GM21723 (cell line): ENCODE measurements at regions not wholly inside any gene's neighbourhood (a gene's known extent, or its start where the extent isn't known, plus 50 kb on each side); places are given as distances from the start of the nearest gene placed in this dataset.
"Not testable (repeated sequence)": the region's sequence is repeated elsewhere in the genome, so short reads cannot be mapped to it uniquely, and the experiment has no call there.

Source experiments
- ATAC-seq: cut with Tn5 transposase; IDR thresholded peaks from one replicate; pipeline ENCODE4 v1.9.1; 2021; ENCODE audit warnings: mild to moderate bottlenecking, moderate library complexity; ENCODE audit not compliant: unreplicated experiment

DNA sequence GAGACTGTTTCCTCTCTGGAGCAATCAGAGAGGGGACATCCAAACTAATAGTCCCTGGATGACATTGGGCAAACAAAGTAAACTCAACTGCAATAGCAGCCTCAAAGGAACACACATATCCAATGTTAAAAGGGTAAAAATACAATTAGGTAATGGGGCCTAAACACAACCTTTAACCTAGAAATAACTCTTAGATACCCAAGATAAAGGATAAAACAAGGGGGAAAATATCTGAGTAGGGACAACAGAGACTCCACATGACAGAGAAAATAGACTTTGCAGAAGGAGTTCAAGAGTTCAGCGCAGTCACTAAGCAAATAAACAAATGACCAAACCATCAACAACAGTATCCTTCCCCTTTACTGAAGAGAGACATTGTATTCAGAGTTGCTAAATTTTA lies 149.3 kb downstream of the FBXO4 start:
- ATAC-seq: no peak

DNA sequence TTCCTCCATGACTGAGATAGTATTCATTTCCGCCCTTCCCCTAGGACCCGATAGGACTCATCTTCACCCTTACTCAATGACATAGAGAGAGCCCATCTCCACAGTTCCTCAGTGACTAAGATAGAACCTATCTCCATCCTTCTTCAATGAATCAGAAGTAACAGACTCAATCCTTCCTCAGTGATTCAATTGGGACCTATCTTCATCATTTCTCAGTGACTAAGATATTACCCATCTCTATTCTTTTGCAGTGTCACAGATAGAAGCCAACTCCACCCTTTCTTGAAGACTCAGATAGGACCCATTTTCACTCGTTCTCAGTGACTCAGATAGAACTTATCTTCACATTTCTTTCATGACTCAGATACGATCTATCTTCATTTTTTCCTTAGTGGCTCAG lies 164.6 kb downstream of the FBXO4 start:
- no peak for ATAC-seq

DNA sequence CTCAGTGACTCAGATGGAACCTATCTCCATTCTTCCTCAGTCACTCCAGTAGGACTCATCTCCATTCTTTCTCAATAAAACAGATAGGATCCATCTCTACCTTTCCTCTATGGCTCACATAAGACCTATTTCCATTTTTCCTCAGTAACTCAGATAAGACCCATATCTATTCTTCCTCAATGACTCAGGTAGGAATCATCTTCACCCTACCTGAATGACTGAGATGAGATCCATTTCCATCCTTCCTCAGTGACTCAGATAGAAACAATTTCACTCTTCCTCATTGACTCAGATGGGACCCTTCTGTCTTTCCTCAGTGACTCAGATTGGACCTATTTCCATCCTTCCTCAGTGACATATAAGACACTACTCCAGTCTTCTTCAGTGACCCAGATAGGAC lies 165.1 kb downstream of the FBXO4 start:
- no peak for ATAC-seq

DNA sequence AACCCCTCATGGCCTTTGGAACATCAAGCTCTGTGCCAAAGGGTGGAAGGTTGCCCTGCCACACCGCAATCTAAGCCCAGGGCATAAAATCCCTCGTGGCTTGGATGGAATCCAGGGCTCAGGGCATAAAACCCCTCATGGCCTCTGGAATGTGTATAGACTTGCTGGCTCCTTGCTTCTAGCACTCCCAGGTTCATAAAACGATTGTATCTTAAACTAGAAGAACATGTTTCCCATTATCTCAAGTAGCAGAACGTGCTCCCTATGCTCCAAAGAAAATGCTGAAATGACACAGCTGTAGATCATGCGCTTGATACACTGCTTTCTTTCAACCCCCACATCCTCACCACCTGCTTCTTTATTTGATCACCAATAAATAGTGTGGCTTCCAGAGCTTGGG lies 174.8 kb downstream of the FBXO4 start:
- not testable (repeated sequence) for ATAC-seq

DNA sequence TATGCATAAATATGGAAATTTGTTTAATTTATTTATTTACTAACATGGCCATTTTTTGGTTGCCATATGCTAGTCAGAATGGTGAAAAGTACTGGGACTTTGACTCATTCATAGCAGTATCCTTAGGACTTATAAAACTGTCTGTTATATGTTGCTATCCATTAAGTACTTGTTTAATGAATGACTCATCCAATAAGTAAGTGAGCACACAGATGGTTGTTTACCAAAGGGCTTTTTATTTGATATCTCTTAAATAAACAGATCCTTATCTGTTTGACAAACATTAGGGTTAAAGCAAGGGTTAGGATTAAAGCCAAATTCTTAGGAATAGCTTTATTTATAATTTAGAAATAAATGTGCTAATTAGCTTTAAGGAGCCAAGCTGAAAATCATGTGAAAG lies 183.4 kb downstream of the FBXO4 start:
- ATAC-seq: no peak

DNA sequence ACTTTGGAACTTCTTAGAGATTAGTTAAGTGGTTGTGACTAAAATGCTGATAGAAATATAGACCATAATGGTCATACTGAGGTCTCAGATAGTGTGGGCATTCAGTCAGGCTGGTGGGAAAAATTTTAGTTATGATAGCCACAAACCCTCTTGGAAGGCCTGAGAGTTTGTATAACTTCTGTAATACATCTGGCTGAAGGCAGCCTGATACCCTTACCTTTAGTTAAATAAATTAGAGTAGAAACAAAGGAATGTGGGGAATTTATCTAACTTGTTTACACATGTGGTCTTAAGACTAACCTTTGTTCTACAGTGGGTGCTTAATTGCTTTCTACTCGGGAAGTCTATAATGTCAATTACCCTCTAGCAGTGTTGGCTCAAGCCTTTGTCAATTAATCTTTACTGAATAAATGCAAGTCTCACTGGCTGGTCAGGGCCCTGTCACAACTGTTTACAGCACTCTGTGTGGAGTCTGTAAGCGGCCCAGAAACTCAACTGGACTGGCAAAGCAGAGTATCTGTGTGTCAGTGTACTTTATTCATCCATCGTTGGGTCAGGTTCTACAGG lies 184.0 kb downstream of the FBXO4 start:
- ATAC-seq: no peak

DNA sequence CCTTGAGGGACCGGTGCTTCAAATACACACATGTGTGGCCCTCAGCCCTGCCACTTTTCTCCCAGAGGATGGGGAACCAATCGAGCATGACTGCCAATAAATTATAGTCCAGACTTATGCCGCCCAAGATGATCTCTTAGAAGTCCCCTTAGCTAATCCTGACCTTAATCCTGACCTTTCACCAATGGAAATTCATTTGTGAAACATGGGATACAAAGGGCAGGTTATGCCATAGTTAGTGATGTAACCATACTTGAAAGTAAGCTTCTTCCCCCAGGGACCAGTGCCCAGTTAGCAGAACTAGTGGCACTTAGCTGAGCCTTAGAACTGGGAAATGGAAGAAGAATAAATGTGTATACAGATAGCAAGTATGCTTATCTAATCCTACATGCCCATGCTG lies 190.6 kb downstream of the FBXO4 start:
- ATAC-seq: not testable (repeated sequence)

DNA sequence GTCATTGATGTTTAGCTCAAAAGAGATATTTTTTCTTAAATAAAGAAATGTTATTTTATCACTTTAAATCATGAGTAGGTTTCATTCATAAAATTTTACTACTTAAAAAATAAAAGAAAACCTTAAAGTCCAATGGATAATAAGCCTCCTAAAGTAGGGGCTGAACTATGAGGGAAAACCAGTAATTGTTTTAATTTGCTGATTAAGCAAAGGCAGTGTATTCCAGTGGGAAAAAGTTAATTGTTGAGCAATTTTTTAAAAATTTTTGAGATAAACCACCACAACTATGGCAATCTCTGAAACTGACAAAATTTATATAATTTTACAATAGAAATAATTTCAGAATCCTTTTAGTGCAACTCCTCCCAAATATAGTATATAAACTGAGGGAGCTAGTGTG lies 195.0 kb downstream of the FBXO4 start:
- ATAC-seq: no peak

DNA sequence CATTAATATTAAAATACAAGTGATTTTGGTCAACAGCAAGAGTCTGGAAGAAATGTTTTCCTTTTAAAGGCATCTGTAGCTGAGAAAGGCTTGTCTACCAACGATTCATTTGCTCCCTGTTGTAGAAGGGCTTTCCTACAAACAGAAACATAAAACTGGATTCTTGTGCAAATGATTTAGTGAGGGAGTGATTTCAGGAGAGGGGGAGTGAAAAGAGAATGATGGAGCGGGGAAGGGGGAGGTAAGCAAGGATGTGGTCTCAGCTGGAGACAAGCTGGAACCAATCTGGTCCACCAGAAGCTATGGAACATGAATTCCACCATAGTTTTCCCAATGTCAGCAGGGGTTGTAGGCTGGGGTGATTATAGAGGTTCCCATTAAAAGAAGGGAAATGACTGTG lies 196.3 kb downstream of the FBXO4 start:
- no peak for ATAC-seq

DNA sequence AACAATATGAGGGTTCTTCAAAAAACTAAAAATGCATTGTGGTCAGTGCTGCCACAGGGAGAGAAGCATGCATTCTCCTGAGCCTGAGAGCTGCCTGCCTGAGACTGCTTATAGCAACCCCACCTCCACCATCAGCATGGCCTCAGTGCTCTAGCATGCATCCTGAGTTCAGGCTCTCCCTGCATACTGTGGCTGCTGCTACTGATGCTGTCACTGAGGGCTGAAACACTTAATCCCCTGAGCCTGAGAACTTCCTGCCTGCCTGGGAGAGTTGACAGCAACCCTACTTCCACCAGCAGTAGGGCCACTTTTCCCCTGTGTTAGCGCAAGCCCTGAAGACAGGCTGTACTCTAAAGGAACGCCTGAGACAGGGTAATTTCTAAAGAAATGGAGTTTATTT lies 206.0 kb downstream of the FBXO4 start:
- no peak for ATAC-seq

DNA sequence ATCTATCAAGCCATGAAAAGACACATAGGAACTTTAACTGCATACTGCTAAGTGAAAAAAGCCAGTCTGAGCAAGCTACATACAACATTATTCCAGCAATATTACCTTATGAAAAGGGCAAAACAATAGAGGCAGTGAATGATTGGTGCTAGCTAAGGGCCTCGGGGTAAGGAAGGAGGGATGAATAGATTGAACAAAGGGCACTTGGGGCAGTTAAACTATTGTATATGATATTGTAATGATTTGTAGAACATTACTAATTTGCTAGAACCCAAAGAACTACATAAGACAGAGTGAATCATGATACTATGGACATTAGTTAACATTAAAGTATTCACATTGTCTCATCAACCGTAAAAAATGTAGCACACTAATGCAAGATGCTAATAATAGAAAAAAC lies 218.3 kb downstream of the FBXO4 start:
- no peak for ATAC-seq

DNA sequence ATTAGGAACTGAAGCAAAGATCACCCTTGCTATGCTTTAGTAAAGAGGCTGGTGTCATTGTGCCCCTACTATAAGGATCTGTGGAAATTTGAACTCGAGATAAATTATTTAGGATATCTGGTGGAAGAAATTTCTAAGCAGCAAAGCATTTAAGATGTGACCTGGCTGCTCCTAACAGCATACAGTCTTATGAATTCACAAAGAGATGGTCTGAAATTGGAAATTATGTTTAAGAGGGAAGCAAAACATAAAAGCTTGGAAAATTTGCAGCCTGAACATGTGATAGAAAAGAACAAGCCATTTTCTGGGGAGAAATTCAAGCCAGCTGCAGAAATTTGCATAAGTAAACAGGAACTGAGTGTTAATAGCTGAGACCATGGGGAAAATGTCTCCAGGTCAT lies 223.7 kb downstream of the FBXO4 start:
- no peak for ATAC-seq

DNA sequence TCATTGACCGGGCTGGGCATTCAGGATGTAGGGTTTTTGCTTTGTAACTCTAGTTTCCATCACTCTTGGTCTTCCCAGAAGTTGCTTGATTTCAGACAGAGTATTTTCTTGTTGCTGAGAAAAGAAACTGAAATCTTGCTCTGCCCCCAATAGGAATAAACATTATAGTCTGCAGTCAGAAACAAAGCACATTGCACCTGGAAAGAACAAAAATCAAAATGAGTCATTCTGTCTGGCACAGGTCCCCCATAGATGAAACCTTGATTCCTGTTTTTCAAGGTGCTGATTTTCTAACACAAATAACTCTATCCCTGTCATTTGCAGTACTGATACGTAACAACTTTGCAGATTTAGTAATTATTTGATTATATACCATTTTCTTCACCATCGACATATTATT lies 232.1 kb downstream of the FBXO4 start:
- ATAC-seq: no peak

DNA sequence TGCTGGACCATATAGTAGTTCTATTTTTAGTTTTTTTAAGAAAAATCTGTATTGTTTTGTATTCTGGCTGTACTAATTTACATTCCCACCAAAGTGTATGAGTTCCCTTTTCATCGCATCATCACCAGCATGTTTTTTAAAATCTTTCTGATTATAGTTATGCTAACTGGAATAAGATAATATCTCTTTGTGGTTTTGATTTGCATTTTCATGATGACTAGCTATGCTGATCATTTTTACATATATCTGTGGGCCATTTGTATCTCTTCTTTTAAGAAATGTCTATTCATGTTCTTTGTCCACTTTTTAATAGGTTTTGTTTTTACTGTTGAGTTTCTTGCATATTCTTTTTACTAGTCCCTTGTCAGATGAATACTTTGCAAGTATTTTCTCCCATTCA lies 238.0 kb downstream of the FBXO4 start:
- ATAC-seq: no peak

DNA sequence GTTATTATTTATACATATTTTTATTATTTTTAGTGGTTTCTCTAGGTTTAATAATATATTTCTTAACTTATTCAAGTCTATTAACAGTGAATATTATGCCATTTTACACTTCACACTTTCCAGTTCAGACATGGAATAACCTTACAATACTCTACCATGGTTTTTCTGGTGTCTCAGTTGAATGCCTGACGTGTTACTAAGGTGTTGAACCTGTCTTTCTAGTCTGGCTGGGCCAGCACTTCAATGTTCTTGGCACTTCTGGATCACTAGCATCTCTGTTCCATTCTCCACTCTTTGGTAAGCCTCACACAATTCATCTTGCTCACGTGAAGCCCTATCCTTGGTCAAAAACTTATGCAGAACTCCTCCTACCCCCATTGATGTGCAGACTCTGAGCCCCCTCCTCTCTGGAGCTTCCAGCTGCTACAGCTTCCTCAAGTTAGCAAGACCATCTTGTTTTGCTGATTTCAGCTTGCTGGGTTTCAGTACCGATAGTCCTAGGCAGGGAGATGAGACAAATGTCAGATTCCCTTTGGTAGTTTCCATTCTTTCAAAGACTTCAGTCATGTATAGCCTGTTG lies 243.1 kb downstream of the FBXO4 start:
- no peak for ATAC-seq

DNA sequence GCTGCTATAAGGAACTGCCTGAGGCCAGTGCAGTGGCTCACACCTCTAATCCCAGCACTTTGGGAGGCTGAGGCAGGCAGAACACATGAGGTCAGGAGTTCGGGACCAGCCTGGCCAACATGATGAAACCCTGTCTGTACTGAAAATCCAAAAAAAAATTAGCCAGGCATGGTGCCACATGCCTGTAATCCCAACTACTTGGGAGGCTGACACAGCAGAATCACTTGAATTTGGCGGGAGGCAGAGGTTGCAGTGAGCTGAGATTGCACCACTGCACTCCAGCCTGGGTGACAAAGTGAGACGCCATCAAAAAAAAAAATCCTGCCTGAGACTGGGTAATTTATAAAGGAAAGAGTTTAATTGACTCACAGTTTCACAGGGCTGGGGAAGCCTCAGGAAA lies 247.1 kb upstream of the GHR start:
- ATAC-seq: not testable (repeated sequence)

DNA sequence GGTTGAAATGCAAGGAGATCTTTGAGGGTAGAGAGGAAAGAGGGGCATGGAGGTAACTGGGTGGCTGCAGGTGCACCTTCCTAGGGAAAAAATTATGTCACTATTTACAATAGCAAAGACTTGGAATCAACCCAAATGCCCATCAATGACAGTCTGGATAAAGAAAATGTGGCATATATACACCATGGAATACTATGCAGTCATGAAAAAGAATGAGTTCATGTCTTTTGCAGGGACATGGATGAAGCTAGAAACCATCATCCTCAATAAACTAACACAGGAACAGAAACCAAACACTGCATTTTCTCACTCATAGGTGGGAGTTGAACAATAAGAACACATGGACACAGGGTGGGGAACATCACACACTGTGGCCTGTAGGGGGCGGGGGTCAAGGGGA lies 243.4 kb upstream of the GHR start:
- not testable (repeated sequence) for ATAC-seq

DNA sequence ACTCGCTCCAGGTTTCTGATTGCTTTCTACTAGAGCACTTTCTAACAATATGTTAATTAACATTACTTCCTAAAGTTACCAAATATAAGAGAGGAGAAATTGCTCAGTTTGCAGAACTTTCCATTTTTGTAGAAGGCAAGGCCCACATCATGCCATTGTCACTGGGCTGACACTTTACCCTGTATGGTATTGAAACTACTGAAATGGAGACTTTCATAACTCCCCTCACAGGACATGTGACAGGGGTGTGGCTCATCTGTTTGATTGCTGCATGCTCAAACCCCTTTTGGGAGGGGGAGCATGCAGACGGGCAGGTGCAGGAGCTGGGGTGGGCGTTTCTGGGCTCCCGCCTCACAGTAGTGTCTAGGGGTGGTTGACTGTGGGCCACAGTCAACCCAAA lies 206.3 kb upstream of the GHR start:
- no peak for ATAC-seq

DNA sequence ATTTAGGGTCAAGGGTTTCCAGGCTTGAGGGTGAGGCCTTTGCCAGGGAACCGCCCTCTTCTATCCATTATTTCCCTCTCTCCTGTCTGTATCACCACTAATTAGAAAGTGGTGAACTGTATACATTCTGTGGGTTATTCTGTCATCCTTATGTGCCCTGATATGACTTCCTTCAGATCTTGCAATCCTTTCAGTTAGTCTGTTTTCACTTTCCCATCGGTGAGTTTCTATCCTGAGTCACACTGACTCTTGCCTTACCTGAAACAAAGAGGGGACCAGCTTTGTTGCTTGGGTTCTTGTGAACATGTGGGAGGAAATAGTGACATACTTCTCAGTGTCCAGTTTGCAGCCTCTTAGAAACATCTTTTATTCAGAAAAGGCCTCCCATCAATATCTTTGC lies 205.4 kb upstream of the GHR start:
- ATAC-seq: no peak

DNA sequence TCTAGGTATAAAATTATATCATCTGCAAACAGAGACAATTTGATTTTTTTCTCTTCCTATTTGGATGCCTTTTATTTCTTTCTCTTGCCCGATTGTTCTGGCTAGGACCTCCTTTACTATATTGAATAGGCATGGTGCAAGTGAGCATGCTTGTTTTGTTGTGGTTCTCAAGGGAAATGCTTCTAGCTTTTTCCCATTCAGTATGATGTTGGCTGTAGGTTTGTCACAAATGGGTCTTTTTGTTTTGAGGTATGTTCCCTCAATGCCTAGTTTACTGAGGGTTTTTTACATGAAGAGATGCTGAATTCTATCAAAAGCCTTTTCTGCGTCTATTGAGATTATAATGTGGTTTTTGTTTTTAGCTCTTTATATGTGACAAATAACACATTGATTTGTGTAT lies 198.2 kb upstream of the GHR start:
- no peak for ATAC-seq

DNA sequence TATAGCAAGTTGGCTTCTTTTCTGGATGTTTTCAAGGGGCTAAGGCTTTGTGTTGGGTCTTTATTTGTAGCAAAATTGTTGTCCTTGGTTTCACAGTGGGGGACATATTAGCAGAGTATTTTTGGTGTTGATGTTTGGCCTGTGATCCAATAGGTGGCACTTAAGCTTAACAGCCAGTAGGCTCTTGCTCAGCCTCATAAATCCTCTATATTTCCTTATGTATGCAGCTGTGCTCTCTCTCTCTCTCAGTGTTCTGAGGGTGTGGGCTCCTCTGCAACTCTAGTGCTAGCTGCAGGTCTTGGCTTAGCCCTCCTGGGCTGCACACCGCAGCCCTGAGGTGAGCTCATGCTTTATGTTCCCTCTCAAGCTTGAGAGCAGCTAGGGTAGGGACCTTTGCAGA lies 195.0 kb upstream of the GHR start:
- no peak for ATAC-seq

DNA sequence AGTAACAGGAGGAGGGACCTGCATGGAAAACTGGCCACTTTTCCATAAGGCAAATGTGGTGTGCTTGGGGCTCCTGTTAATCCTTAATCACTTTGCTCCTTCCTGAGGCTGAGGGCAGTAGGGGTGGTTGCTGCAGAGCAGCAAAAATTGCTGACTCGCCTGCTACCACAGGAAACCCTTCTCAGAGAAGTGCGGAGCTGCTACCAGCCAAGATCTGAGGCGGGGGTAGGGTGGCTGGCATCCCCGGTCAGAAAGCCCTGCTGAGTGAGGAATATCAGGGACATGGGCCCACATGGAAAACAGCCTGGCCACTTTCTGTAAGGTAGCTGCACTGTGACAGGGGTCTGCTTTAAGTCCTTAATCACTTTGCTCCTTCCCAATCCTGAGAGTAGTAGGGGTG lies 192.4 kb upstream of the GHR start:
- no peak for ATAC-seq

DNA sequence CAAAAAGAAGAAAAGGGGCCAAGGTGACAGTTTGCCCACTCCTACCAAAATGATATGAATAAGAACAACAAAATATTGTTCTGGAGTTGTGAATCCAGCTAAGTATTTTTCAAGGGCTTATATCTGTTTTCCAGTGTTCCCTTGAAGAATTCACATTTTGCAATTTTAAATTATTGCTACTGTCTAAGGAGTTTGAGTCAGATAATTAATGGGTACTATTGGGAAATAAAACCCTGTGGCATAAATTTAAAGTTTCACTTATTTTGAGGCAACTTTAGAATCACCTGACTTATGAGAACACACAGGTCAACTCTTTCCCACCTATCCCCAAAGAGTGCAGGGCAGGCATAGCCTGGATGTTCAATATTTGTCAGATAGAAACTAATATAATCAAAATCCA lies 188.0 kb upstream of the GHR start:
- ATAC-seq: no peak
